NCI-H460 (cell line): ENCODE measurements at regions not wholly inside any gene's neighbourhood (a gene's known extent, or its start where the extent isn't known, plus 50 kb on each side); places are given as distances from the start of the nearest gene placed in this dataset.

ENCODE experiments used
- DNase-seq: peaks from one replicate; pipeline ENCODE4 v3.0.0-alpha.2; 2016; ENCODE audit warnings: low read depth; ENCODE audit errors: extremely low read depth

GRCh38 chr14:87343652-87344051, 649.3 kb downstream of the GALC start:
- DNase-seq = no peak

GRCh38 chr14:87334997-87335685, 657.8 kb downstream of the GALC start:
- DNase-seq = no peak

GRCh38 chr14:87331991-87332390, 661.0 kb downstream of the GALC start:
- no peak for DNase-seq

DNA sequence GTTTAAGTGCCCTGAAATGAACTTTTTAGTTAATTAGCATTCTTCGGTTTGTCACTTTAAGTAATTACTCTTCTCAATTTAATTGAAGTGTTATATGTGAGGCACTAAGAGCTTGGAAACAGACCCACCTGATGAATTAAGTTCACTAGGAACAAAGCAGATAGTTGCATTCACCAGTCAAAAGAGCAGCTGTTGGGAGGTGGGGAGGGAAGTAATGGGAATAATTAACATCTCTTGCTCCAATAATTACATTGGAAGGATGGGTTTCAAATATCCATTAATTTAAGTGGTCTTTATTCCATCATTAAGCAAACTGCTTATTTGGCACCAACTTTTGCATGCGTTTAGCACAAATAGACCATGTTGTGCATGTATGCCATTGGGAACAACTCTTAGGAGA, 667.2 kb downstream of the GALC start:
- no peak for DNase-seq

DNA sequence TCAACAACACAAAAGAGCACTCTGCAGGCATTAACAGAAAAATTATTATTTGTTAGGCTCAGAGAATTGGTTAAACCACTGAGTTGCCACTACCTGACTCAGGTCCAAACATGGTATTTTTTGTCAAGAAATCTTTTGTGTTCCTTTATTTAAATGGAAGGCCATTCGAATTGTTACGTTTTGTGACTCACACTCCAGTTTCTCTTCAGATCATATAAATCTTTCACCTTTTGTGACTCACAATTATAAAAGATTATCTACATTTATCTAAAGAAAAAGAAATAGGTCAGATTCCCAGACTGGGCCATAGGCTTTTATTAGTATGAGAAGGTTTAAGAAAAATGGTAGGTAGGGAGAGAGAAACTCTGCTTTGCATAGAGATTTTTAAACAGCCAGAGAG, 669.8 kb downstream of the GALC start:
- DNase-seq = no peak

DNA sequence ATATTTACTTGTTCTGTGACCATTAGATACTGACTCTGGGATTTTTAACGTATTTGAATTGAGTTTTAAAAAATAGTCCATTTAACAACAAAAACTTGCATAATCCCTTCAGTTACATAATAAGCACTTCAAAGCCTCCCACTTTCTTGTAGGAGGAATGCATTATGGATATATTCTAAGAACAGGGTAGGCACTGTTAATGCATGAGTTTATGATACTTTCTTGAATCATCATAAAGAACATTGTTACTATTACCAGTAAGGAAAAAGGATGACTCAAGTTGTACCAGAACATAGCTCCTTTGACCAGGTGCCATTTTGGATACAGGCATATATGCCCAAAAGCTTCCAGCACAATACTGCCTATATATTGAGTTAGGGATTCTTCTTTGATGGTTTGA, 671.4 kb downstream of the GALC start:
- no peak for DNase-seq

DNA sequence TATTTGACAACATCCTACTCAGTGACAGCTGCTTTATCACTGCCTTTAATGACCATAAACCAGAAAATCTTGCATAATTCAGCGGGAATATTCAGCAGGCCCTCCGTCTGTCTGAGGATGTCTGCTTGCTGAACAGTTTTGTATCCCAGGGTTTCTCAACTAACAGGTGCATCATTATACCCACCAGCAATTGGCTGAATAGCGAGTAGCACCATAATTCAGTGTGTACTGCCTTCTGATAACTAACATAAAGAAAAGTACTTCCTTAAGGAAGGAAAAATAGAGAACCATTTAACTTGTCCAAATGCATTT, 680.1 kb downstream of the GALC start:
- no peak for DNase-seq

- DNase-seq = no peak
Observed at GRCh38 chr14:87312169-87312893, 680.7 kb downstream of the GALC start.

GRCh38 chr14:87309557-87309956, 683.4 kb downstream of the GALC start:
- DNase-seq = no peak

DNA sequence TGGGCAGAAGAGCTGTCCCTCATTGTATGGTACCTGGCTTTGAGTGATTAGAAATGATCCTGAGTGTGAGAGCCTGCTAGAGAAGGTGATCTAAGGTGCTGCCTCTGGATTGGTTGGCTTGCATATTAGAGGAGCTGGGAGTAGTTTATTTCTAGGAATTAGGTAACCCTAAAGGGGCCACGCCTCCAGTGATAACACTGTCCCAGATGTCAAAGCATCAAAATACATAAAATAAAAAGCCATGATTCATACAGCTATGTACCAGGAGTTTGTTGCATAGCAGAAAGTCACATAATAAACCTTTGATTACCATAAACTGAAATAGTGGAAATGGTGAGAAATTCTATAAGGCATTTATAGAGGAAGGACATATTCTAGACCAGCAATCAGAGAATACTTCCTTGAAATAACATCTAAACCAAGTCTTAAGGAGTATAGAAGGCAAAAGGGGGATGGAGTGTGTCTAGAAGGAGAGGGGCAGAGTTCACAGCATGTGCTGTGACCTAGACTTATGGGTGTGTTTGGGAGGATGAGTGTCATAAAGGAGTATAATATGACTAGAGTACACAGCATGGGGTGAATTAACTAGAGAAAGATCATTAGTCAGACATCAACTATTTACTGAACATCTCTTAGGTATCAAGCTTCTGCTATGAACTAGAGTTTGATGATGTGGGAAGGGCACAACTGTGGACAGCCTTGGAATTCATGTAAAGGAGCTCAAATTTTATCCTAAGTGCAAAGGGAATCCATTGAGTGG, 686.4 kb downstream of the GALC start:
- DNase-seq = no peak

DNA sequence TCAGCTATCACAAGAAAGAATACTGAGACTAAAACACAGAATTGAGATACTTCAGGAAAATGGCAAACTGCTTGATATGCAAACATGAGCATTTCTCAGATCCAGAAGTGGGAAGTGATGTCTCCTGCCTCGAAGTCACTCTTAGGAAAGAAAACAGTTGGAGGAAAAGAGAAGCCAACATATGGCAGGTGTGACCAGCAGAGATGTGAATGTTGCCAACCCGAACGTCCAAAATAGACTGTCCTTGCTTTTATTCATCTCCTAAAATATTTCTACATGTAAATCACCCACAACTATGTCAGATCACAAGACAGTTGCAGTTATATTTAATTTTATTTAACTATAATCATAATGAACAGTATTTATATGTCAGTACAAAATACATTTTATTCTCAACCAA, 687.6 kb downstream of the GALC start:
- no peak for DNase-seq

GRCh38 chr14:87304404-87304803, 688.6 kb downstream of the GALC start:
- no peak for DNase-seq

DNA sequence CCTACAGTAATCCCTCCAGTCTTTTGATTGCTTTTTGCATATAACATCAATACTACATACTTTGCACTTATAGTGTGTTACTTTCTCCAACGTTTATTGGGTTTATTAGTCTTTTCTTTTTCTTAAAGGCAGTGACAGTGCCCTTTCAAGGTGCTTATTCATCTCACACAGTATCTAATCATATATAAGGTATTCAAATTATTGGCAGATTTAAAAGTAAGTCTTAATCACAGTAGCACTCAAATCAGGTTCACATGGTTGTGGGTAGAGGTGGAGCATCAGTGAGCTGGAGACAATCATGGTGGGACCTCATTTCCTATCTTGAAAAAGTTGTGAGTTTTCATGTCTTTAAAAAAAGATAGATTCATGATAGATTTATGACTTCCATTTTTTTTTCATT, 706.2 kb downstream of the GALC start:
- no peak for DNase-seq

DNA sequence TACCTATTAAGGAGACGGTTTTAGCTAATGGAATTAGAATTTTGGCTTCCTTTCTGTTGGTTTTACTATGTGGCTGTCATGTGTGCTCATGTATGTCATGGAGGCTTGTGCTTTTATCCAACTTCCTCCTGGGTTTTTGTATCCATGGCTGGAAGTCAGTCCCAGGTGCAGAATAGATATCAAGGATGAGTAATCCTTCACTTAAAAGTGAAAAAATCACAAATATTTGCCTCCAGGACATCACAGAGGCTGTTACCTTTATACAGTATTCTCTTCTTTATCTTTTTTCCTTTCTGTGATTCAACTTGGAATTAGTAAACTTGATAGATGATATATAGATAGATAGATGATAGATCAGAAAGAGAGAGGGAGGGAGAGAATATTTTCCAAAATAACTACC, 706.8 kb downstream of the GALC start:
- no peak for DNase-seq

GRCh38 chr14:87285506-87285905, 707.5 kb downstream of the GALC start:
- DNase-seq = no peak

DNA sequence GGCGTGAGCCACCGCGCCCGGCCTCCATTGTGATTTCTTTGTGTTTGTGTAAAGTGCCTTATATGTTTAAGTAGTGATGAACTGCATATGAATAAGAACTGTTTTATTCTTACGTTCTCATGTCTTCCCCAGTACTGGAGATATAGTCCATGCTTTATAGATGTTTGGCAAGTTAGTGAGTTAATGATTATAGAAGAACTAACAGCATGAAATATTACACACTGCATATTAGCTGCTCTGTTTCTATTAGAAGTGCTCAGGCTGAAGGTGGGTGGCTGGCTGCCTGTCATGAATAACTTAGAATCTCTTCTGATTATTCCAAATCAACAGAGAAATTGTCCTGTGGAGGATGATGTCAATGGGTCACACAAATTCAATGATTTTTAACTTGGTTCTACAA, 709.4 kb downstream of the GALC start:
- DNase-seq = no peak

DNA sequence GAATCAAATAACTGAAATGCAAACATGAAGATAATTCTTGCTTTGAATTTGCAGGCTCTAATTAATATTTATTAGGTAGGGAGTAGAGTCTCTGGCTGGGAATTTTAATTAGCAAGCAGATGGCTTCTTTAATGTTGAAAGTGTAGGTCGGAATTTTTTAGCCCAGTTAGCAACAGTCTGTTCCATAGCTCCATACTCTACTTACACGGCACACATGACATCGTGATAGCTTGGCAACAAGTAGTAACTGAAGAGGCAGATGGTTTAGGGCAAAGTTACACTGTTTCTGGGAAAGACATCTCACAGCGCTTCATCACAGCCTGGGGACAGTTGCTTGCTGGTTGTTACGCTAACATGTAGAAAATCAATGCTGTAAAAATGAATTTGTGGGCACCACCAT, 710.7 kb downstream of the GALC start:
- no peak for DNase-seq

GRCh38 chr14:87278415-87278814, 714.6 kb downstream of the GALC start:
- no peak for DNase-seq

GRCh38 chr14:87271331-87271730, 721.7 kb downstream of the GALC start:
- no peak for DNase-seq

DNA sequence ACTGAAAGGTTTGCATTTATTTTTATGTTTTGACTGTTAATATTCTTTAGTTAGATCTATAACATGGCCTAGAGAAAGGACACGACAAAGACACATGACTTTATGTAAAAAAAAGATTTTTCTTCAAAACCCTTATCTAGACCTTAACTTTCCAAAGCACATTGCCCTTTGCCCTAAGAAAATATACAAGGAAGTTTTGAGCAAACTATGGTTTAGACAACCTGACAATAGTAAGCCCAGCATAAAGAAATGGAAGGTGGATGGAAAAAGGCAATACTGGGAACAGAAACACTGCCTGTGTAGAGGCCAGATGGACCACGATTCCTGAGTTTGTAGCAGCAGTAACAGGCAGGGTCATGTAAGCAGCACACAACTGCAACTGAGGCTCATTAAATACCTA, 724.0 kb downstream of the GALC start:
- no peak for DNase-seq

- no peak for DNase-seq
Observed at GRCh38 chr14:87264796-87265195, 728.2 kb downstream of the GALC start.

- no peak for DNase-seq
Observed at GRCh38 chr14:87264272-87264785, 728.7 kb downstream of the GALC start.
